ENCODE measurements at regions not wholly inside any gene's neighbourhood (a gene's known extent, or its start where the extent isn't known, plus 50 kb on each side); places are given as distances from the start of the nearest gene placed in this dataset.

- Histone ChIP-seq H3K27ac (ENCODE audit: low read length) (no peak overlapping the region), H4K20me1 (ENCODE audit: insufficient read depth, low read length) (no peaks in the 10 kb centered on the region), H3K27me3 (ENCODE audit: insufficient read depth, low read length, poor library complexity) (peaks cover 3% of the 10 kb centered on the region), H3K4me1 (ENCODE audit: insufficient read depth, low read length) (no peaks in the 10 kb centered on the region), H3K9me3 (ENCODE audit: insufficient read depth, low read length, severe bottlenecking) (no peaks in the 10 kb centered on the region), H3K4me2 (ENCODE audit: insufficient read depth, low read length) (no peak overlapping the region), H2AFZ (ENCODE audit: low read depth, low read length) (no peak overlapping the region), H3K79me2 (ENCODE audit: insufficient read depth, low read length) (no peaks in the 10 kb centered on the region), H3K4me3 (ENCODE audit: low read depth in 1 of 2, low read length in 2 of 2) (no peak overlapping the region), H3K36me3 (ENCODE audit: insufficient read depth, low read length) (no peaks in the 10 kb centered on the region), H3K9ac (ENCODE audit: low read depth, low read length) (no peak overlapping the region)
- ATAC-seq (ENCODE audit: insufficient read depth, low read depth): no peak
- TF ChIP-seq, protein P1, sequence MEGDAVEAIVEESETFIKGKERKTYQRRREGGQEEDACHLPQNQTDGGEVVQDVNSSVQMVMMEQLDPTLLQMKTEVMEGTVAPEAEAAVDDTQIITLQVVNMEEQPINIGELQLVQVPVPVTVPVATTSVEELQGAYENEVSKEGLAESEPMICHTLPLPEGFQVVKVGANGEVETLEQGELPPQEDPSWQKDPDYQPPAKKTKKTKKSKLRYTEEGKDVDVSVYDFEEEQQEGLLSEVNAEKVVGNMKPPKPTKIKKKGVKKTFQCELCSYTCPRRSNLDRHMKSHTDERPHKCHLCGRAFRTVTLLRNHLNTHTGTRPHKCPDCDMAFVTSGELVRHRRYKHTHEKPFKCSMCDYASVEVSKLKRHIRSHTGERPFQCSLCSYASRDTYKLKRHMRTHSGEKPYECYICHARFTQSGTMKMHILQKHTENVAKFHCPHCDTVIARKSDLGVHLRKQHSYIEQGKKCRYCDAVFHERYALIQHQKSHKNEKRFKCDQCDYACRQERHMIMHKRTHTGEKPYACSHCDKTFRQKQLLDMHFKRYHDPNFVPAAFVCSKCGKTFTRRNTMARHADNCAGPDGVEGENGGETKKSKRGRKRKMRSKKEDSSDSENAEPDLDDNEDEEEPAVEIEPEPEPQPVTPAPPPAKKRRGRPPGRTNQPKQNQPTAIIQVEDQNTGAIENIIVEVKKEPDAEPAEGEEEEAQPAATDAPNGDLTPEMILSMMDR (IDR thresholded peaks at IDR 0.05; ENCODE audit: borderline replicate concordance, extremely low read depth, low read length, poor library complexity, severe bottlenecking): no peak
- no peak for TF ChIP-seq EZH2 (IDR thresholded peaks at IDR 0.05; ENCODE audit: borderline replicate concordance, low read depth, low read length, severe bottlenecking)
- no peak for DNase-seq
These were observed 325.0 kb downstream of the ZNF326 start for GRCh38 chr1:90319918-90320317.

DNA sequence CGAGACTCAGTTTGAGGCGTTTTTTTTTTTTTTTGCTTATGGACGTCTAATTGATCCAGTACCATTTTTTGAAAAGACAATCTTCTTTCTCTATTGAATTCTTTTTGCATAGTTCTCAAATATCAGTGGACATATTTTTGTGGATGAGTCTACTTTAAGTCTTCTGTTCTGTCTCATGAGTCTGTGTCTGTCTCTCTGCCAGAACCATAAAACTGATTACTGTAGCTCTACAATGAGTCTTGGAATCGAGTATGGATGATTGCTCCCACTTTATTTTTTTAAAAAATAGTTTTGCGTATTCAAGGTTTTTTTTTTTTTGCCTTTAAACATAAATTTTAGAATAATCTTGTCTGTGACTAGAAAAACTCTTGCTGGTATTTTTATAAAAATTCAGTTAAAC lies 323.5 kb downstream of the ZNF326 start:
- H3K4me3 ChIP-seq (ENCODE audit: low read depth in 1 of 2, low read length in 2 of 2): no peak overlapping the region
- H3K4me1 ChIP-seq (ENCODE audit: insufficient read depth, low read length): no peaks in the 10 kb centered on the region
- H3K27ac ChIP-seq (ENCODE audit: low read length): no peak overlapping the region
- H3K4me2 ChIP-seq (ENCODE audit: insufficient read depth, low read length): no peak overlapping the region
- no peak for TF ChIP-seq EZH2 (IDR thresholded peaks at IDR 0.05; ENCODE audit: borderline replicate concordance, low read depth, low read length, severe bottlenecking)
- TF ChIP-seq, protein P1 (IDR thresholded peaks at IDR 0.05; ENCODE audit: borderline replicate concordance, extremely low read depth, low read length, poor library complexity, severe bottlenecking): no peak
- no peaks in the 10 kb centered on the region for H3K79me2 ChIP-seq (ENCODE audit: insufficient read depth, low read length)
- no peak overlapping the region for H3K9ac ChIP-seq (ENCODE audit: low read depth, low read length)
- no peaks in the 10 kb centered on the region for H3K9me3 ChIP-seq (ENCODE audit: insufficient read depth, low read length, severe bottlenecking)
- DNase-seq (no peak), ATAC-seq (ENCODE audit: insufficient read depth, low read depth) (no peak)
- peaks cover 3% of the 10 kb centered on the region for H3K27me3 ChIP-seq (ENCODE audit: insufficient read depth, low read length, poor library complexity)
- H4K20me1 ChIP-seq (ENCODE audit: insufficient read depth, low read length): no peaks in the 10 kb centered on the region
- no peak overlapping the region for H2AFZ ChIP-seq (ENCODE audit: low read depth, low read length)
- no peaks in the 10 kb centered on the region for H3K36me3 ChIP-seq (ENCODE audit: insufficient read depth, low read length)

DNA sequence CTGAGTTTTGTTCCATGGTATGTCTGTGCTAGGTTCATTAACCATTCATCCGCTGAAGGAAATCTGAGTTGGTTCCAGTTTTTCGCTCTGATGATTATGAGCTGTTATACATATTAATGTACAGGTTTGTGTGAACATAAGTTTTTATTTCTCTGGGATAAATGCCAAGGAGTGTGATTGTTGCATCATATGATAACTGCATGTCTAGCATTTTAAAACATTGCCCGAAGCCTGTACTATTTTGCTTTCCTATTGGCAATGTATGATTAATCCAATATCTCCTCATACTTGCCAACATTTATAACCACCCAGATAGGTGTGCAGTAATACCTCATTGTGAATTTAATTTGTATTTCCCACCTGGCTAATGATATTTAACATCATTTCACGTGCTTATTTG lies 322.7 kb downstream of the ZNF326 start:
- Histone ChIP-seq H3K27ac (ENCODE audit: low read length) (no peak overlapping the region), H2AFZ (ENCODE audit: low read depth, low read length) (no peak overlapping the region), H3K4me3 (ENCODE audit: low read depth in 1 of 2, low read length in 2 of 2) (no peak overlapping the region), H3K27me3 (ENCODE audit: insufficient read depth, low read length, poor library complexity) (peaks cover 3% of the 10 kb centered on the region), H4K20me1 (ENCODE audit: insufficient read depth, low read length) (no peaks in the 10 kb centered on the region), H3K9me3 (ENCODE audit: insufficient read depth, low read length, severe bottlenecking) (no peaks in the 10 kb centered on the region), H3K9ac (ENCODE audit: low read depth, low read length) (no peak overlapping the region), H3K4me2 (ENCODE audit: insufficient read depth, low read length) (no peak overlapping the region), H3K36me3 (ENCODE audit: insufficient read depth, low read length) (no peaks in the 10 kb centered on the region), H3K4me1 (ENCODE audit: insufficient read depth, low read length) (no peaks in the 10 kb centered on the region), H3K79me2 (ENCODE audit: insufficient read depth, low read length) (no peaks in the 10 kb centered on the region)
- DNase-seq (no peak), ATAC-seq (ENCODE audit: insufficient read depth, low read depth) (no peak)
- TF ChIP-seq, protein P1 (IDR thresholded peaks at IDR 0.05; ENCODE audit: borderline replicate concordance, extremely low read depth, low read length, poor library complexity, severe bottlenecking): no peak
- no peak for TF ChIP-seq EZH2 (IDR thresholded peaks at IDR 0.05; ENCODE audit: borderline replicate concordance, low read depth, low read length, severe bottlenecking)

- H4K20me1 ChIP-seq (ENCODE audit: insufficient read depth, low read length): no peaks in the 10 kb centered on the region
- ATAC-seq (ENCODE audit: insufficient read depth, low read depth) (no peak), DNase-seq (no peak)
- H3K4me3 ChIP-seq (ENCODE audit: low read depth in 1 of 2, low read length in 2 of 2): no peak overlapping the region
- H3K36me3 ChIP-seq (ENCODE audit: insufficient read depth, low read length): no peaks in the 10 kb centered on the region
- H3K27ac ChIP-seq (ENCODE audit: low read length): no peak overlapping the region
- H3K4me1 ChIP-seq (ENCODE audit: insufficient read depth, low read length): no peaks in the 10 kb centered on the region
- no peaks in the 10 kb centered on the region for H3K9me3 ChIP-seq (ENCODE audit: insufficient read depth, low read length, severe bottlenecking)
- H3K9ac ChIP-seq (ENCODE audit: low read depth, low read length): no peak overlapping the region
- H3K4me2 ChIP-seq (ENCODE audit: insufficient read depth, low read length): no peak overlapping the region
- H3K27me3 ChIP-seq (ENCODE audit: insufficient read depth, low read length, poor library complexity): no peaks in the 10 kb centered on the region
- TF ChIP-seq, protein P1 (IDR thresholded peaks at IDR 0.05; ENCODE audit: borderline replicate concordance, extremely low read depth, low read length, poor library complexity, severe bottlenecking): no peak
- no peak for TF ChIP-seq EZH2 (IDR thresholded peaks at IDR 0.05; ENCODE audit: borderline replicate concordance, low read depth, low read length, severe bottlenecking)
- H3K79me2 ChIP-seq (ENCODE audit: insufficient read depth, low read length): no peaks in the 10 kb centered on the region
- no peak overlapping the region; the same call in 1 of the 2 replicates for H2AFZ ChIP-seq (ENCODE audit: low read depth, low read length)
These were observed 319.6 kb downstream of the ZNF326 start for GRCh38 chr1:90314533-90314932.

All from DND-41 (cell line).